PC-3 (cell line): ENCODE measurements at regions not wholly inside any gene's neighbourhood (a gene's known extent, or its start where the extent isn't known, plus 50 kb on each side); places are given as distances from the start of the nearest gene placed in this dataset.

Experiments
- ATAC-seq: fragments of 200-7000 bp; cut with Tn5 transposase; 2 replicates; pipeline ENCODE4 v1.9.1; 2020; ENCODE audit warnings: mild to moderate bottlenecking, moderate library complexity
- BruUV-seq: library from RNA; stranded (reverse); fragments of 400-500 nt; replicated peaks from 2 replicates; lab custom pipeline; 2021; lab: Mats Ljungman, UMichigan
- CTCF ChIA-PET: fragments of 300-600 bp; sonication (Branson Sonifier 250); formaldehyde crosslinking; loops from one replicate; lab custom pipeline; 2022; ENCODE audit warnings: antibody characterized with exemption; lab: Charles Lee
- POLR2A ChIA-PET: fragments of 300-600 bp; sonication (Branson Sonifier 250); formaldehyde crosslinking; loops from one replicate; lab custom pipeline; 2022; ENCODE audit warnings: antibody characterized with exemption; ENCODE audit not compliant: unreplicated experiment; lab: Charles Lee
- DNase-seq: peaks from one replicate; pipeline ENCODE4 v3.0.0-alpha.2; 2015
- H2AFZ ChIP-seq: fragments of 300-600 bp; sonication (generic); 2 replicates; pipeline ENCODE4 v1.6.0; 2016; ENCODE audit warnings: antibody characterized with exemption, low read length
- H3F3A ChIP-seq: fragments of 300-600 bp; sonication (generic); one replicate; pipeline ENCODE4 v1.6.0; 2017; ENCODE audit warnings: antibody characterized with exemption, low read length, control low read depth, mild to moderate bottlenecking; ENCODE audit not compliant: unreplicated experiment
- H3K27ac ChIP-seq: fragments of 300-600 bp; sonication (generic); 2 replicates; pipeline ENCODE4 v1.5.1; 2016; ENCODE audit warnings: mild to moderate bottlenecking, low read length
- H3K27me3 ChIP-seq: fragments of 300-600 bp; sonication (generic); 2 replicates; pipeline ENCODE4 v1.6.1; 2016; ENCODE audit warnings: low read length, mixed read lengths
- H3K36me3 ChIP-seq: fragments of 300-600 bp; sonication (generic); 2 replicates; pipeline ENCODE4 v1.6.1; 2016; ENCODE audit warnings: low read depth, mixed run types, low read length, mixed read lengths
- H3K4me1 ChIP-seq: fragments of 300-600 bp; sonication (generic); 2 replicates; pipeline ENCODE4 v1.5.1; 2016; ENCODE audit warnings: low read length; ENCODE audit not compliant: insufficient read depth
- H3K4me2 ChIP-seq: fragments of 300-600 bp; sonication (generic); 2 replicates; pipeline ENCODE4 v1.6.0; 2016; ENCODE audit warnings: low read length
- H3K4me3 ChIP-seq: fragments of 300-600 bp; sonication (generic); 2 replicates; pipeline ENCODE4 v1.5.1; 2016; ENCODE audit warnings: mild to moderate bottlenecking, low read length, mixed read lengths
- H3K79me2 ChIP-seq: fragments of 300-600 bp; sonication (generic); 2 replicates; pipeline ENCODE4 v1.6.1; 2017; ENCODE audit warnings: low read length, mixed read lengths
- H3K9ac ChIP-seq: fragments of 300-600 bp; sonication (generic); 2 replicates; pipeline ENCODE4 v1.6.0; 2016; ENCODE audit warnings: mild to moderate bottlenecking, low read length
- H3K9me2 ChIP-seq: fragments of 300-600 bp; sonication (generic); replicated peaks from 2 replicates; pipeline ENCODE4 v1.6.1; 2016; ENCODE audit warnings: mixed run types, low read length, mixed read lengths
- H3K9me3 ChIP-seq: fragments of 300-600 bp; sonication (generic); 2 replicates; pipeline ENCODE4 v1.6.1; 2016; ENCODE audit warnings: low read length, mixed read lengths
- H4K20me1 ChIP-seq: fragments of 300-600 bp; sonication (generic); 2 replicates; pipeline ENCODE4 v1.6.1; 2016; ENCODE audit warnings: low read length, mixed read lengths
- CTCF ChIP-seq: fragments of 300-600 bp; sonication (generic); conservative IDR thresholded peaks from 2 replicates; pipeline ENCODE4 v1.5.1; 2017; ENCODE audit warnings: antibody characterized with exemption, low read depth, mild to moderate bottlenecking, low read length
- EZH2 ChIP-seq: fragments of 300-600 bp; sonication (generic); IDR thresholded peaks from one replicate; pipeline ENCODE4 v1.6.1; 2017; ENCODE audit warnings: antibody characterized with exemption, mild to moderate bottlenecking, low read length; ENCODE audit not compliant: unreplicated experiment
- EZH2phosphoT487 ChIP-seq: fragments of 300-600 bp; sonication (generic); IDR thresholded peaks from 2 replicates; pipeline ENCODE4 v1.6.1; 2018; ENCODE audit warnings: mild to moderate bottlenecking, antibody characterized with exemption, low read length, borderline replicate concordance
- intact Hi-C: fragments of 100-400 bp; cut with micrococcal nuclease; formaldehyde crosslinking; loops from 2 replicates; pipeline ENCODE4 v1.9.0; 2023

- Histone ChIP-seq H3K9ac (no peak overlapping the region), H3K27ac (no peak overlapping the region), H3F3A (no peaks in the 10 kb centered on the region), H3K9me2 (no peaks in the 10 kb centered on the region), H3K4me1 (no peaks in the 10 kb centered on the region), H3K36me3 (no peaks in the 10 kb centered on the region), H3K9me3 (no peaks in the 10 kb centered on the region), H3K4me3 (no peak overlapping the region), H3K4me2 (no peak overlapping the region), H3K79me2 (no peaks in the 10 kb centered on the region), H2AFZ (no peak overlapping the region), H4K20me1 (no peaks in the 10 kb centered on the region), H3K27me3 (peaks cover 8% of the 10 kb centered on the region; the same call in 1 of the 2 replicates)
- no TSS peak for BruUV-seq
- CTCF ChIA-PET = no interaction called here
- ATAC-seq = no peak
- no peak for DNase-seq
- intact Hi-C loops = no loop called here
- TF ChIP-seq EZH2phosphoT487 (no peak), CTCF (no peak), EZH2 (no peak)
- POLR2A ChIA-PET = no interaction called here
These were observed 50.2 kb upstream of the MME start for GRCh38 chr3:155029941-155030340.

DNA sequence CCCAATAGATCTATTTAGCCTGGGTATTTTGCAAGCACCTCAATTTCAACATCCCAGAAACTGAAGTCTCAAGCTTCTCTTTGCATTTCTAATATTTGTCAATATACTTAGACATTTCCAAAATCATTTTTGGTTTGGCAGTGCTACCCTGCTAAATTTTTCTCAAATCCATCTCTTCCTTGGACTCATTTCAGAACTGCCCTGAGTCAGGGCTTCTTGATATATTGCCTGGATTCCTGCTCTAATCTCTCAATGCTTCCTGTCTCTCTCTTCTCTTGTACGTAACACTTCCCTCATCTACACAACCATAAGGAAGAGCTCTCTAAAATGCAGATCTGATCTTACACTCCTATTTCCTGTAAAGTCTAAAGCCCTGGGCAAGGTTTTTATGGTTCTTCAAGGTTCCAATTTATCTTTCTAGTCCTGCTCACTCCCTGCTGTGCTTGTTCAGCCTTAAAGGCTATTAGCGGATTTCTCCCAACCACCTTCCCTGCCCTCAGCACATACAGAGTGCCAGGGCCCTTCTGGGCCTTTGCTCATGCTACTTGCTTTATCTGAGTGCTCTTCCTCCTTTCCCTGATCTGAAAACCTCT is 53.0 kb upstream of the MME start:
- Histone ChIP-seq H2AFZ (no peak overlapping the region), H4K20me1 (no peaks in the 10 kb centered on the region), H3F3A (no peaks in the 10 kb centered on the region), H3K79me2 (no peaks in the 10 kb centered on the region), H3K4me2 (no peak overlapping the region), H3K27ac (no peak overlapping the region), H3K4me3 (no peak overlapping the region), H3K27me3 (peaks cover 4% of the 10 kb centered on the region; the same call in 1 of the 2 replicates), H3K9me3 (no peaks in the 10 kb centered on the region), H3K4me1 (no peaks in the 10 kb centered on the region), H3K9me2 (no peaks in the 10 kb centered on the region), H3K9ac (no peak overlapping the region), H3K36me3 (no peaks in the 10 kb centered on the region)
- intact Hi-C loops = no loop called here
- TF ChIP-seq EZH2phosphoT487 = no peak
- no peak for TF ChIP-seq EZH2
- no peak for TF ChIP-seq CTCF
- CTCF ChIA-PET = no interaction called here
- no TSS peak for BruUV-seq
- POLR2A ChIA-PET = no interaction called here
- DNase-seq (no peak), ATAC-seq (no peak)

GRCh38 chr3:155024006-155024638 is 56.0 kb upstream of the MME start:
- H3K9ac ChIP-seq = no peak overlapping the region
- peaks cover 4% of the 10 kb centered on the region; the same call in 1 of the 2 replicates for H3K27me3 ChIP-seq
- no peaks in the 10 kb centered on the region for H3F3A ChIP-seq
- no peaks in the 10 kb centered on the region for H3K9me3 ChIP-seq
- BruUV-seq = no TSS peak
- intact Hi-C loops = no loop called here
- H4K20me1 ChIP-seq = no peaks in the 10 kb centered on the region
- ATAC-seq = no peak
- ChIA-PET POLR2A (no interaction called here), CTCF (no interaction called here)
- no peaks in the 10 kb centered on the region for H3K4me1 ChIP-seq
- no peak for TF ChIP-seq EZH2phosphoT487
- TF ChIP-seq EZH2 = no peak
- no peak for TF ChIP-seq CTCF
- H3K79me2 ChIP-seq = no peaks in the 10 kb centered on the region
- no peak overlapping the region for H3K4me3 ChIP-seq
- no peak overlapping the region for H3K27ac ChIP-seq
- H3K9me2 ChIP-seq = no peaks in the 10 kb centered on the region
- H3K36me3 ChIP-seq = no peaks in the 10 kb centered on the region
- DNase-seq = peak; percentile 8
- no peak overlapping the region for H3K4me2 ChIP-seq
- H2AFZ ChIP-seq = no peak overlapping the region
